Uterus (tissue), 3 donors: ENCODE measurements at regions not wholly inside any gene's neighbourhood (a gene's known extent, or its start where the extent isn't known, plus 50 kb on each side); places are given as distances from the start of the nearest gene placed in this dataset.

Experiments
- DNase-seq, 2 donors: peaks; one replicate each; pipeline ENCODE4 v3.0.0-alpha.2; 2019 to 2020
- H3K27ac ChIP-seq, 2 donors: fragments of 200-600 bp; sonication (generic); 1 replicate in 1 of 2; 2 replicates in 1 of 2; pipeline ENCODE4 v1.5.1; 2016 to 2018
- H3K27me3 ChIP-seq, 2 donors: fragments of 200-600 bp; sonication (generic); one replicate each; pipeline ENCODE4 v1.5.1; 2018 to 2019; ENCODE audit warnings: control low read depth in 1 of 2
- H3K36me3 ChIP-seq, 2 donors: fragments of 200-600 bp; sonication (generic); one replicate each; pipeline ENCODE4 v1.5.1; 2019; ENCODE audit warnings: control low read depth in 1 of 2
- H3K4me1 ChIP-seq, 2 donors: fragments of 200-600 bp; sonication (generic); one replicate each; pipeline ENCODE4 v1.5.1; 2018 to 2019; ENCODE audit warnings: control low read depth in 1 of 2
- H3K4me3 ChIP-seq, 2 donors: fragments of 200-600 bp; sonication (generic); 1 replicate in 1 of 2; 2 replicates in 1 of 2; pipeline ENCODE4 v1.5.1; 2018 to 2019; ENCODE audit warnings: mild to moderate bottlenecking in 1 of 2
- H3K9me3 ChIP-seq, 2 donors: fragments of 200-600 bp; sonication (generic); one replicate each; pipeline ENCODE4 v1.5.1; 2019; ENCODE audit warnings: control low read depth in 1 of 2
- CTCF ChIP-seq, 4 experiments: fragments of 200-600 bp in 2 of 4; fragments of 450-650 bp in 2 of 4; sonication (generic) in 2 of 4; IDR thresholded peaks; one replicate each; pipeline ENCODE4 v1.5.1; 2016 to 2019; ENCODE audit warnings: antibody characterized with exemption in 4 of 4, mild to moderate bottlenecking in 2 of 4, moderate library complexity in 1 of 4
- intact Hi-C: fragments of 100-400 bp; cut with DNase I; formaldehyde crosslinking; loops from one replicate; pipeline ENCODE4 v1.15.1; 2023; ENCODE audit warnings: low total_unique reads
- donor health status: DM: yes; HTN: yes; CAD: no.

GRCh38 chrX:26083093-26083492 lies 55.0 kb upstream of the MAGEB18 start:
- Histone ChIP-seq H3K4me1 (no peaks in the 10 kb centered on the region), H3K27ac (no peak overlapping the region), H3K4me3 (no peak overlapping the region), H3K27me3 (no peaks in the 10 kb centered on the region), H3K36me3 (no peaks in the 10 kb centered on the region), H3K9me3 (no peaks in the 10 kb centered on the region)
- no peak for DNase-seq
- no peak for TF ChIP-seq CTCF (IDR thresholded peaks at IDR 0.05)
- intact Hi-C loops: no loop called here
